DND-41 (cell line): ENCODE measurements at regions not wholly inside any gene's neighbourhood (a gene's known extent, or its start where the extent isn't known, plus 50 kb on each side); places are given as distances from the start of the nearest gene placed in this dataset.
"Not testable (repeated sequence)": the region's sequence is repeated elsewhere in the genome, so short reads cannot be mapped to it uniquely, and the experiment has no call there.

Source experiments
- ATAC-seq: fragments of 200-7000 bp; cut with Tn5 transposase; 3 replicates; pipeline ENCODE4 v1.9.1; 2021; ENCODE audit warnings: low read depth; ENCODE audit not compliant: insufficient read depth
- DNase-seq: peaks from one replicate; pipeline ENCODE4 v3.0.0-alpha.2; 2020
- H2AFZ ChIP-seq: 2 replicates; pipeline ENCODE4 v1.6.0; 2012; ENCODE audit warnings: low read depth, low read length
- H3K27ac ChIP-seq: 2 replicates; pipeline ENCODE4 v1.5.1; 2012; ENCODE audit warnings: low read length, inconsistent platforms
- H3K27me3 ChIP-seq: fragments of 200-600 bp; sonication (generic); 2 replicates; pipeline ENCODE4 v1.6.0; 2012; ENCODE audit warnings: low read length, mild to moderate bottlenecking, inconsistent platforms; ENCODE audit not compliant: insufficient read depth, poor library complexity
- H3K36me3 ChIP-seq: 2 replicates; pipeline ENCODE4 v1.5.1; 2012; ENCODE audit warnings: low read length, inconsistent platforms; ENCODE audit not compliant: insufficient read depth
- H3K4me1 ChIP-seq: 2 replicates; pipeline ENCODE4 v1.5.1; 2012; ENCODE audit warnings: mild to moderate bottlenecking, low read length; ENCODE audit not compliant: insufficient read depth
- H3K4me2 ChIP-seq: 2 replicates; pipeline ENCODE4 v1.6.0; 2012; ENCODE audit warnings: mild to moderate bottlenecking, moderate library complexity, low read length, inconsistent platforms; ENCODE audit not compliant: insufficient read depth
- H3K4me3 ChIP-seq, 2 experiments: fragments of 200-600 bp in 1 of 2; shearing (Covaris generic) in 1 of 2; 2 replicates each; pipeline ENCODE4 v1.5.1; 2012 to 2016; ENCODE audit warnings: inconsistent platforms in 2 of 2, low read length in 2 of 2, mild to moderate bottlenecking in 2 of 2, low read depth in 1 of 2, moderate library complexity in 1 of 2
- H3K79me2 ChIP-seq: 2 replicates; pipeline ENCODE4 v1.6.0; 2012; ENCODE audit warnings: low read length, inconsistent platforms; ENCODE audit not compliant: insufficient read depth
- H3K9ac ChIP-seq: 2 replicates; pipeline ENCODE4 v1.6.0; 2012; ENCODE audit warnings: low read depth, mild to moderate bottlenecking, inconsistent platforms, low read length, moderate library complexity
- H3K9me3 ChIP-seq: 2 replicates; pipeline ENCODE4 v1.5.1; 2012; ENCODE audit warnings: low read length, moderate library complexity, mild to moderate bottlenecking, inconsistent platforms; ENCODE audit not compliant: insufficient read depth, severe bottlenecking
- H4K20me1 ChIP-seq: 2 replicates; pipeline ENCODE4 v1.6.0; 2012; ENCODE audit warnings: low read length; ENCODE audit not compliant: insufficient read depth
- CTCF ChIP-seq: IDR thresholded peaks from 2 replicates; pipeline ENCODE4 v1.5.1; 2012; ENCODE audit warnings: borderline replicate concordance, low read length, moderate library complexity, mild to moderate bottlenecking; ENCODE audit not compliant: poor library complexity, severe bottlenecking; ENCODE audit errors: extremely low read depth
- EZH2 ChIP-seq: IDR thresholded peaks from 3 replicates; pipeline ENCODE4 v1.6.1; 2012; ENCODE audit warnings: borderline replicate concordance, low read depth, mild to moderate bottlenecking, moderate library complexity, low read length, inconsistent platforms; ENCODE audit not compliant: severe bottlenecking

DNA sequence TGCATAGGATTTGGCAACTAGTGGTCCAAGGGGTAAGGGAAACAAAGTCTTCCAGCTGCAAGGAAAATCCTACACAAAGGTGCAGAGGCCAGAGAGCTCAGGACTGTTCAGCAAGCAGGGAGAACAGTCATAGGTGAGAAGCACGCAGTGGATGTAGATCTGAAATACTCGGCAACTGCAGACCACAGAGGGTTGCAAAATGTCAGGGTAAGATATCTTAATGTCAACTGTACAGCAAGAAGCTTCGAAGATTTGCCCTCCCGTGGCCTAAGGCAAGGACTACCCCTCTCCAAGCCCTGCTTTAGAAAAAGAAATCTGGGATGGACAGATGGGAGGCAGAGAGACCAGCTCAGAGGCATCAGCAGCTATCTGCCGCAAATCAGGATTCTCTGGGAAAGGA, 153.4 kb upstream of the IRF2BP2 start:
- Histone ChIP-seq H3K36me3 (no peaks in the 10 kb centered on the region), H3K27ac (no peak overlapping the region), H3K9me3 (no peaks in the 10 kb centered on the region), H3K79me2 (no peaks in the 10 kb centered on the region), H3K4me2 (no peak overlapping the region), H3K4me1 (peaks cover 18% of the 10 kb centered on the region), H4K20me1 (no peaks in the 10 kb centered on the region), H2AFZ (no peak overlapping the region), H3K9ac (no peak overlapping the region), H3K27me3 (no peaks in the 10 kb centered on the region), H3K4me3 (no peak overlapping the region)
- no peak for DNase-seq
- 0 out of 3 replicates have a peak, but pooled peaks have one; percentile 8 for ATAC-seq
- TF ChIP-seq EZH2 (no peak), CTCF (no peak)

- H3K4me3 ChIP-seq, H3K9me3 ChIP-seq, H3K79me2 ChIP-seq, H4K20me1 ChIP-seq, DNase-seq, H3K36me3 ChIP-seq, H3K27me3 ChIP-seq, H3K27ac ChIP-seq, H3K9ac ChIP-seq, H3K4me2 ChIP-seq, H2AFZ ChIP-seq, ATAC-seq: not testable (repeated sequence)
- H3K4me1 ChIP-seq = peaks cover 18% of the 10 kb centered on the region
Measured at GRCh38 chr1:234762127-234762526, 152.1 kb upstream of the IRF2BP2 start.

- H2AFZ ChIP-seq = 0 out of 2 replicates have a peak overlapping the region, but pooled peaks have one; percentile 26
- TF ChIP-seq EZH2 (no peak), CTCF (no peak)
- H4K20me1 ChIP-seq = no peaks in the 10 kb centered on the region
- no peaks in the 10 kb centered on the region for H3K36me3 ChIP-seq
- no peaks in the 10 kb centered on the region for H3K79me2 ChIP-seq
- DNase-seq = no peak
- no peak overlapping the region for H3K4me3 ChIP-seq
- H3K9ac ChIP-seq = no peak overlapping the region
- H3K4me2 ChIP-seq = no peak overlapping the region
- no peak for ATAC-seq
- no peaks in the 10 kb centered on the region for H3K9me3 ChIP-seq
- peaks cover 18% of the 10 kb centered on the region for H3K4me1 ChIP-seq
- H3K27me3 ChIP-seq = no peaks in the 10 kb centered on the region
- H3K27ac ChIP-seq = peak overlapping the region; percentile 13; the same call in 1 of the 2 replicates
Measured at GRCh38 chr1:234760303-234760723, 150.3 kb upstream of the IRF2BP2 start.

- Histone ChIP-seq H3K4me2 (no peak overlapping the region), H3K9ac (no peak overlapping the region), H3K9me3 (no peaks in the 10 kb centered on the region), H4K20me1 (no peaks in the 10 kb centered on the region), H3K4me3 (no peak overlapping the region), H3K27ac (0 out of 2 replicates have a peak overlapping the region, but pooled peaks have one; percentile 13), H3K27me3 (no peaks in the 10 kb centered on the region), H3K36me3 (no peaks in the 10 kb centered on the region), H2AFZ (0 out of 2 replicates have a peak overlapping the region, but pooled peaks have one; percentile 26), H3K79me2 (no peaks in the 10 kb centered on the region), H3K4me1 (peaks cover 18% of the 10 kb centered on the region)
- TF ChIP-seq CTCF = no peak
- no peak for TF ChIP-seq EZH2
- DNase-seq = no peak
- ATAC-seq = no peak
Measured at GRCh38 chr1:234759888-234760287, 149.9 kb upstream of the IRF2BP2 start.
